OCI-LY1 (cell line): ENCODE measurements at regions not wholly inside any gene's neighbourhood (a gene's known extent, or its start where the extent isn't known, plus 50 kb on each side); places are given as distances from the start of the nearest gene placed in this dataset.
"Not testable (repeated sequence)": the region's sequence is repeated elsewhere in the genome, so short reads cannot be mapped to it uniquely, and the experiment has no call there.

ENCODE experiments used
- H2AFZ ChIP-seq: fragments of 200-600 bp; sonication (generic), shearing (Covaris generic); 2 replicates; pipeline ENCODE4 v1.6.0; 2014; ENCODE audit warnings: antibody characterized with exemption, mild to moderate bottlenecking, low read length
- H3F3A ChIP-seq: fragments of 200-600 bp; sonication (generic), shearing (Covaris generic); 2 replicates; pipeline ENCODE4 v1.6.0; 2014; ENCODE audit warnings: mild to moderate bottlenecking, antibody characterized with exemption, low read length, moderate library complexity; ENCODE audit not compliant: insufficient read depth
- H3K27ac ChIP-seq: fragments of 200-600 bp; sonication (generic); 2 replicates; pipeline ENCODE4 v1.5.1; 2014; ENCODE audit warnings: low read length, mixed run types, mild to moderate bottlenecking, low read depth; ENCODE audit not compliant: poor library complexity, severe bottlenecking
- H3K27me3 ChIP-seq: fragments of 200-600 bp; sonication (generic); 2 replicates; pipeline ENCODE4 v1.6.0; 2014; ENCODE audit warnings: antibody characterized with exemption, mild to moderate bottlenecking, low read length, moderate library complexity; ENCODE audit not compliant: insufficient read depth
- H3K36me3 ChIP-seq: fragments of 200-600 bp; sonication (generic); 2 replicates; pipeline ENCODE4 v1.6.1; 2014; ENCODE audit warnings: mild to moderate bottlenecking, antibody characterized with exemption, low read length, moderate library complexity, mixed read lengths; ENCODE audit not compliant: insufficient read depth
- H3K4me1 ChIP-seq: fragments of 200-600 bp; sonication (generic); 2 replicates; pipeline ENCODE4 v1.5.1; 2014; ENCODE audit warnings: mild to moderate bottlenecking, low read length, moderate library complexity; ENCODE audit not compliant: insufficient read depth, severe bottlenecking
- H3K4me2 ChIP-seq: fragments of 200-600 bp; sonication (generic), shearing (Covaris generic); 2 replicates; pipeline ENCODE4 v1.6.1; 2014; ENCODE audit warnings: low read length
- H3K4me3 ChIP-seq: fragments of 200-600 bp; sonication (generic); 2 replicates; pipeline ENCODE4 v1.5.1; 2014; ENCODE audit warnings: low read length, low read depth, mild to moderate bottlenecking, mixed read lengths; ENCODE audit not compliant: poor library complexity, severe bottlenecking
- H3K79me2 ChIP-seq: fragments of 200-600 bp; shearing (Covaris generic); 2 replicates; pipeline ENCODE4 v1.6.1; 2016; ENCODE audit warnings: mixed run types, low read length, mixed read lengths; ENCODE audit not compliant: insufficient read depth
- H3K9ac ChIP-seq: fragments of 200-600 bp; sonication (generic), shearing (Covaris generic); 2 replicates; pipeline ENCODE4 v1.6.1; 2014; ENCODE audit warnings: mild to moderate bottlenecking, low read length, mixed read lengths
- H3K9me2 ChIP-seq: fragments of 200-600 bp; sonication (generic), shearing (Covaris generic); 2 replicates; pipeline ENCODE4 v1.6.1; 2014; ENCODE audit warnings: low read depth, mild to moderate bottlenecking, low read length, mixed read lengths
- H3K9me3 ChIP-seq: fragments of 200-600 bp; shearing (Covaris generic); 2 replicates; pipeline ENCODE4 v1.6.1; 2014; ENCODE audit warnings: low read length, mixed read lengths
- H4K20me1 ChIP-seq: fragments of 200-600 bp; sonication (generic), shearing (Covaris generic); 2 replicates; pipeline ENCODE4 v1.6.0; 2016; ENCODE audit warnings: mild to moderate bottlenecking, low read length; ENCODE audit not compliant: insufficient read depth
- CTCF ChIP-seq: fragments of 200-600 bp; sonication (generic), shearing (Covaris generic); IDR thresholded peaks from 2 replicates; pipeline ENCODE4 v1.5.1; 2017; ENCODE audit warnings: mild to moderate bottlenecking, antibody characterized with exemption, low read length, moderate library complexity, mixed read lengths
- EZH2 ChIP-seq: fragments of 200-600 bp; sonication (generic), shearing (Covaris generic); IDR thresholded peaks from 2 replicates; pipeline ENCODE4 v1.8.0; 2017; ENCODE audit warnings: borderline replicate concordance, mixed run types, mild to moderate bottlenecking, antibody characterized with exemption, low read length, moderate library complexity, mixed read lengths

GRCh38 chr7:84720456-84721097, 466.3 kb downstream of the SEMA3D start:
- no peaks in the 10 kb centered on the region for H3F3A ChIP-seq
- no peak overlapping the region for H3K9ac ChIP-seq
- no peaks in the 10 kb centered on the region for H3K79me2 ChIP-seq
- no peaks in the 10 kb centered on the region for H3K4me1 ChIP-seq
- no peak overlapping the region for H3K4me3 ChIP-seq
- no peak overlapping the region for H3K27ac ChIP-seq
- H3K9me2 ChIP-seq = peaks cover 6% of the 10 kb centered on the region; the same call in 1 of the 2 replicates
- H2AFZ ChIP-seq = no peak overlapping the region
- H3K9me3 ChIP-seq = no peaks in the 10 kb centered on the region
- H3K36me3 ChIP-seq = no peaks in the 10 kb centered on the region
- H3K27me3 ChIP-seq = no peaks in the 10 kb centered on the region
- no peak overlapping the region for H3K4me2 ChIP-seq
- H4K20me1 ChIP-seq = 0 out of 2 replicates have a peak, but pooled peaks cover 3% of the 10 kb centered on the region
- TF ChIP-seq CTCF = no peak
- no peak for TF ChIP-seq EZH2

GRCh38 chr7:84714765-84715164, 472.1 kb downstream of the SEMA3D start:
- Histone ChIP-seq H4K20me1 (no peaks in the 10 kb centered on the region), H3K9ac (no peak overlapping the region), H3F3A (no peaks in the 10 kb centered on the region), H3K79me2 (no peaks in the 10 kb centered on the region), H3K27ac (no peak overlapping the region), H3K9me2 (peaks cover 2% of the 10 kb centered on the region; the same call in 1 of the 2 replicates), H3K4me1 (no peaks in the 10 kb centered on the region), H3K4me3 (no peak overlapping the region), H2AFZ (no peak overlapping the region), H3K4me2 (no peak overlapping the region), H3K27me3 (no peaks in the 10 kb centered on the region), H3K9me3 (no peaks in the 10 kb centered on the region), H3K36me3 (no peaks in the 10 kb centered on the region)
- no peak for TF ChIP-seq CTCF
- no peak for TF ChIP-seq EZH2

- H3K79me2 ChIP-seq = no peaks in the 10 kb centered on the region
- no peaks in the 10 kb centered on the region for H3K9me3 ChIP-seq
- peaks cover 2% of the 10 kb centered on the region; the same call in 1 of the 2 replicates for H3K9me2 ChIP-seq
- H2AFZ ChIP-seq = no peak overlapping the region
- no peak overlapping the region for H3K27ac ChIP-seq
- no peaks in the 10 kb centered on the region for H4K20me1 ChIP-seq
- H3F3A ChIP-seq = no peaks in the 10 kb centered on the region
- H3K4me3 ChIP-seq = no peak overlapping the region
- no peak for TF ChIP-seq EZH2
- no peak for TF ChIP-seq CTCF
- no peaks in the 10 kb centered on the region for H3K27me3 ChIP-seq
- H3K4me1 ChIP-seq = no peaks in the 10 kb centered on the region
- no peaks in the 10 kb centered on the region for H3K36me3 ChIP-seq
- no peak overlapping the region for H3K4me2 ChIP-seq
- H3K9ac ChIP-seq = no peak overlapping the region
Measured at GRCh38 chr7:84712374-84713121, 474.3 kb downstream of the SEMA3D start.

GRCh38 chr7:84710538-84710937, 476.3 kb downstream of the SEMA3D start:
- not testable (repeated sequence) for H3K36me3 ChIP-seq, H3K9me3 ChIP-seq, H3K4me2 ChIP-seq, H3K4me1 ChIP-seq, H3F3A ChIP-seq, H3K9ac ChIP-seq, H2AFZ ChIP-seq, H3K27me3 ChIP-seq, H3K4me3 ChIP-seq, H3K9me2 ChIP-seq, H4K20me1 ChIP-seq, H3K79me2 ChIP-seq, H3K27ac ChIP-seq
